Panc1 (cell line): ENCODE measurements at regions not wholly inside any gene's neighbourhood (a gene's known extent, or its start where the extent isn't known, plus 50 kb on each side); places are given as distances from the start of the nearest gene placed in this dataset.
A peak's percentile ranks its signal among the peaks of the same experiment; 100 is the strongest.

Experiments used
- ATAC-seq: fragments of 200-7000 bp; cut with Tn5 transposase; 2 replicates; pipeline ENCODE4 v1.9.1; 2020; ENCODE audit warnings: mild to moderate bottlenecking, moderate library complexity
- BruUV-seq: library from RNA; stranded (reverse); fragments of 400-500 nt; replicated peaks from 2 replicates; lab custom pipeline; 2021; lab: Mats Ljungman, UMichigan
- CTCF ChIA-PET: fragments of 300-600 bp; sonication (Branson Sonifier 250); formaldehyde crosslinking; loops from one replicate; lab custom pipeline; 2022; ENCODE audit warnings: antibody characterized with exemption; lab: Charles Lee
- POLR2A ChIA-PET: fragments of 300-600 bp; sonication (Branson Sonifier 250); formaldehyde crosslinking; loops from one replicate; lab custom pipeline; 2022; ENCODE audit warnings: antibody characterized with exemption; lab: Charles Lee
- DNase-seq: peaks from one replicate; pipeline ENCODE4 v3.0.0-alpha.2; 2010; ENCODE audit warnings: low read depth, low spot score
- H3K27ac ChIP-seq: 2 replicates; pipeline ENCODE4 v1.5.1; 2011; ENCODE audit warnings: mild to moderate bottlenecking, low read length, inconsistent platforms
- H3K27me3 ChIP-seq: fragments of 200-500 bp; sonication (Bioruptor generic); 2 replicates; pipeline ENCODE4 v1.6.0; 2014; ENCODE audit warnings: low read length, inconsistent platforms; ENCODE audit not compliant: control insufficient read depth, insufficient read depth
- H3K36me3 ChIP-seq: fragments of 200-500 bp; sonication (Bioruptor generic); 2 replicates; pipeline ENCODE4 v1.5.1; 2014; ENCODE audit warnings: inconsistent platforms, mild to moderate bottlenecking, low read length, moderate library complexity; ENCODE audit not compliant: control insufficient read depth, insufficient read depth
- H3K4me1 ChIP-seq: 2 replicates; pipeline ENCODE4 v1.5.1; 2011; ENCODE audit warnings: inconsistent platforms, mild to moderate bottlenecking, low read length, moderate library complexity; ENCODE audit not compliant: control insufficient read depth, insufficient read depth
- H3K4me3 ChIP-seq, 2 experiments: 2 replicates each; pipeline ENCODE4 v1.5.1; 2011 to 2012; ENCODE audit warnings: low read depth in 2 of 2, low read length in 2 of 2, mild to moderate bottlenecking in 2 of 2, inconsistent platforms in 1 of 2, moderate library complexity in 1 of 2
- H3K9me3 ChIP-seq: fragments of 200-500 bp; sonication (Bioruptor generic); 2 replicates; pipeline ENCODE4 v1.5.1; 2014; ENCODE audit warnings: low read depth, mild to moderate bottlenecking, inconsistent platforms, low read length, moderate library complexity; ENCODE audit not compliant: control insufficient read depth, insufficient read depth
- POLR2AphosphoS5 ChIP-seq: IDR thresholded peaks from 2 replicates; pipeline ENCODE4 v1.6.1; 2012; ENCODE audit warnings: mild to moderate bottlenecking, low read depth, low read length, moderate library complexity
- SIN3A ChIP-seq: IDR thresholded peaks from 2 replicates; pipeline ENCODE4 v1.6.1; 2012; ENCODE audit warnings: low read depth, mild to moderate bottlenecking, low read length, moderate library complexity, borderline replicate concordance; ENCODE audit not compliant: insufficient read depth
- TCF7L2 ChIP-seq: IDR thresholded peaks from 2 replicates; pipeline ENCODE4 v1.6.1; 2011; ENCODE audit warnings: mild to moderate bottlenecking, low read depth, low read length, inconsistent platforms
- in situ Hi-C: cut with HindIII; loops from 2 replicates; pipeline ENCODE4 v1.10.0; 2016; ENCODE audit warnings: low sequenced_read_pairs, low pct_unique_long_range_greater_than_20kb
- intact Hi-C: fragments of 100-400 bp; cut with micrococcal nuclease; formaldehyde crosslinking; loops from one replicate; pipeline ENCODE4 v1.10.0; 2022; ENCODE audit not compliant: unreplicated experiment
- TF ChIP-seq, protein P1 (sequence below): fragments of 450-650 bp; IDR thresholded peaks from 2 replicates; pipeline ENCODE4 v1.5.1; 2017; ENCODE audit warnings: mild to moderate bottlenecking
- TF ChIP-seq, protein P2 (sequence below), 2 experiments: IDR thresholded peaks; 2 replicates each; pipeline ENCODE4 v1.6.1; 2011 to 2012; ENCODE audit warnings: low read depth in 2 of 2, control low read depth in 1 of 2, low read length in 1 of 2, mild to moderate bottlenecking in 1 of 2, moderate library complexity in 1 of 2; ENCODE audit not compliant: insufficient read depth in 1 of 2

DNA sequence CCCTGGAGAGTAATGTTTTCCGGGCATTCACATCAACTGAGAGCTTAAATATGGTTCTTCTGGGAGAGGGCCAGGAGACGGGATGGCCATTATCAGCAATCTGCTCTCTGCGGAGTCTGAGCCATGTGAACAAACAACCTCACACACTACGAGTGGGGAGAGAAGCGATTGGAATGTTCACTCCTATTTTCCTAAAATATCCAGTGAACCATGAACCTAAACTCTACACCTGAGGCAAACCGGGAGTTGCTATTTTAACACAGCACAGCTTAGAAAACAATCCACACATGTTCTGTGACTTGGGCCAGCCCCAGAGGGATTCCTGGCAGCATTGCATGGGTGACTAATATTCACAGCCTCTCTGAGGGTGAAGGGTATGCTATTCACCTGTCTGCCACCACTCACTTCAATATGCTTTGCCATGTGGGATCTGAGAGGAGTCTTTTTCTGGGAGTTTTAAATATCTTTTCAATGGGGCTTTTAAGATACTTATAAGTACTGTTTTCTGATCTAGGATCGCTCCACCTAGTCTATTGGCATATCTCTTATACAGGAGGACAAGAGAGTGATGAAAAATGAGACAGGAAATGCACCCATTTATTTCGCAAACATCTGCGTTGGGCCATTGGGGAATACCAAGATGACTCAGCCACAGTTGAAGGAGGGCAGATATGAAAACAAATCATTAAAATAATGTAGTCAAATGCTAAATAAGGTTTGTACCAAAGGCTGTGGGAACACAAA, 72.6 kb upstream of the SERP2 start:
- no peak overlapping the region for H3K27ac ChIP-seq
- CTCF ChIA-PET, result no interaction called here
- no peaks in the 10 kb centered on the region for H3K27me3 ChIP-seq
- no peaks in the 10 kb centered on the region for H3K9me3 ChIP-seq
- ATAC-seq (peak; percentile 84), DNase-seq (no peak)
- POLR2A ChIA-PET, result interaction anchor here (0.6 kb wide), 1 partner anchor 134 kb away, joined by 4 read pairs; no protein-coding TSS in a partner anchor
- no peaks in the 10 kb centered on the region; the same call in 1 of the 2 replicates for H3K4me1 ChIP-seq
- no TSS peak for BruUV-seq
- intact Hi-C loops (no loop called here), in situ Hi-C loops (no loop called here)
- no peaks in the 10 kb centered on the region for H3K36me3 ChIP-seq
- H3K4me3 ChIP-seq, result no peak overlapping the region
- no peak for TF ChIP-seq POLR2AphosphoS5
- TF ChIP-seq SIN3A, result no peak

DNA sequence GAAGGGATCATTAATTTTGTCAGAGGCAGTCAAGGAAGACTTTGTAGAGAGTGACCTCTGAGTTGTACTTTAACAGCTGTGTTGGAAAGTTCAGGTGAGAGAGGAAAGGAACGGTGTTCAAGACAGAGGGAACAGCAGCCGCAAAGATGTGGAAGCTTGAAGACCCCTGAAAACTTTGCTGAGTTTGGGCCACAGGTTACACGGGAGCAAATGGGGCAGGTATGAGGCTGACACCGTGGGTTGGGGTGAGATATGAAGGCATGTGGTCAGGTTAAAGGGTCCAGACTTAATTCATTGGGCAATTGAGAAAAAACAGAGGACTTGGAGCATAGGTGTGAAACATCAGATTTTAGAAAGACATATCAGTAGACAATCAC, 72.0 kb upstream of the SERP2 start:
- H3K27ac ChIP-seq, result no peak overlapping the region
- CTCF ChIA-PET, result no interaction called here
- no peaks in the 10 kb centered on the region for H3K36me3 ChIP-seq
- DNase-seq (no peak), ATAC-seq (no peak)
- H3K27me3 ChIP-seq, result no peaks in the 10 kb centered on the region
- H3K9me3 ChIP-seq, result no peaks in the 10 kb centered on the region
- no peak overlapping the region for H3K4me3 ChIP-seq
- H3K4me1 ChIP-seq, result no peaks in the 10 kb centered on the region; the same call in 1 of the 2 replicates
- BruUV-seq, result no TSS peak
- intact Hi-C loops (no loop called here), in situ Hi-C loops (no loop called here)
- POLR2A ChIA-PET, result no interaction called here
- TF ChIP-seq TCF7L2, result no peak
- TF ChIP-seq, protein P1, sequence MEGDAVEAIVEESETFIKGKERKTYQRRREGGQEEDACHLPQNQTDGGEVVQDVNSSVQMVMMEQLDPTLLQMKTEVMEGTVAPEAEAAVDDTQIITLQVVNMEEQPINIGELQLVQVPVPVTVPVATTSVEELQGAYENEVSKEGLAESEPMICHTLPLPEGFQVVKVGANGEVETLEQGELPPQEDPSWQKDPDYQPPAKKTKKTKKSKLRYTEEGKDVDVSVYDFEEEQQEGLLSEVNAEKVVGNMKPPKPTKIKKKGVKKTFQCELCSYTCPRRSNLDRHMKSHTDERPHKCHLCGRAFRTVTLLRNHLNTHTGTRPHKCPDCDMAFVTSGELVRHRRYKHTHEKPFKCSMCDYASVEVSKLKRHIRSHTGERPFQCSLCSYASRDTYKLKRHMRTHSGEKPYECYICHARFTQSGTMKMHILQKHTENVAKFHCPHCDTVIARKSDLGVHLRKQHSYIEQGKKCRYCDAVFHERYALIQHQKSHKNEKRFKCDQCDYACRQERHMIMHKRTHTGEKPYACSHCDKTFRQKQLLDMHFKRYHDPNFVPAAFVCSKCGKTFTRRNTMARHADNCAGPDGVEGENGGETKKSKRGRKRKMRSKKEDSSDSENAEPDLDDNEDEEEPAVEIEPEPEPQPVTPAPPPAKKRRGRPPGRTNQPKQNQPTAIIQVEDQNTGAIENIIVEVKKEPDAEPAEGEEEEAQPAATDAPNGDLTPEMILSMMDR, result no peak
- TF ChIP-seq, protein P2, sequence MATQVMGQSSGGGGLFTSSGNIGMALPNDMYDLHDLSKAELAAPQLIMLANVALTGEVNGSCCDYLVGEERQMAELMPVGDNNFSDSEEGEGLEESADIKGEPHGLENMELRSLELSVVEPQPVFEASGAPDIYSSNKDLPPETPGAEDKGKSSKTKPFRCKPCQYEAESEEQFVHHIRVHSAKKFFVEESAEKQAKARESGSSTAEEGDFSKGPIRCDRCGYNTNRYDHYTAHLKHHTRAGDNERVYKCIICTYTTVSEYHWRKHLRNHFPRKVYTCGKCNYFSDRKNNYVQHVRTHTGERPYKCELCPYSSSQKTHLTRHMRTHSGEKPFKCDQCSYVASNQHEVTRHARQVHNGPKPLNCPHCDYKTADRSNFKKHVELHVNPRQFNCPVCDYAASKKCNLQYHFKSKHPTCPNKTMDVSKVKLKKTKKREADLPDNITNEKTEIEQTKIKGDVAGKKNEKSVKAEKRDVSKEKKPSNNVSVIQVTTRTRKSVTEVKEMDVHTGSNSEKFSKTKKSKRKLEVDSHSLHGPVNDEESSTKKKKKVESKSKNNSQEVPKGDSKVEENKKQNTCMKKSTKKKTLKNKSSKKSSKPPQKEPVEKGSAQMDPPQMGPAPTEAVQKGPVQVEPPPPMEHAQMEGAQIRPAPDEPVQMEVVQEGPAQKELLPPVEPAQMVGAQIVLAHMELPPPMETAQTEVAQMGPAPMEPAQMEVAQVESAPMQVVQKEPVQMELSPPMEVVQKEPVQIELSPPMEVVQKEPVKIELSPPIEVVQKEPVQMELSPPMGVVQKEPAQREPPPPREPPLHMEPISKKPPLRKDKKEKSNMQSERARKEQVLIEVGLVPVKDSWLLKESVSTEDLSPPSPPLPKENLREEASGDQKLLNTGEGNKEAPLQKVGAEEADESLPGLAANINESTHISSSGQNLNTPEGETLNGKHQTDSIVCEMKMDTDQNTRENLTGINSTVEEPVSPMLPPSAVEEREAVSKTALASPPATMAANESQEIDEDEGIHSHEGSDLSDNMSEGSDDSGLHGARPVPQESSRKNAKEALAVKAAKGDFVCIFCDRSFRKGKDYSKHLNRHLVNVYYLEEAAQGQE (IDR thresholded peaks at IDR 0.05; ENCODE audit: insufficient read depth in 1 of 2, low read depth in 2 of 2, low read length in 1 of 2), result no peak
- no peak for TF ChIP-seq SIN3A
- TF ChIP-seq POLR2AphosphoS5, result no peak

DNA sequence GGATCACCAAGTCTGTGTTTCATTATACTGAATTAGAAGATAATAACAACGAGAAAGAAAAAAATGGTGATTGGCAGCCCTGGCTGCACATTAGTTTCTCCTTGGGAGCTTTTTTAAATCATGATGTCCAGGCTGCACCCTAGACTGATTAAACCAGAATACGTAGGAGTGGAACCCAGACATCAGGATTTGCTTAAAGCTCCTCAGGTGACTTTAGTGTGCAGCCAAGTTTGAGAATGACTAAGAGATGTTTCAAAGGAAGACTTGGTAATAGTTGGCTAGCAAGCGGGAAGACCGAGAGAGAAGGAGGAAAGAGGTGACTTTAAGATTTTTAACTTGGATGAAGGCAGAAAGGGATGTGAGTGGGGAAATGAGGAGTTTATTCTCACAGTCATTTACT, 71.4 kb upstream of the SERP2 start:
- in situ Hi-C loops (no loop called here), intact Hi-C loops (no loop called here)
- no peaks in the 10 kb centered on the region for H3K27me3 ChIP-seq
- BruUV-seq, result no TSS peak
- no peak overlapping the region for H3K27ac ChIP-seq
- TF ChIP-seq, protein P2 (IDR thresholded peaks at IDR 0.05; ENCODE audit: insufficient read depth in 1 of 2, low read depth in 2 of 2, low read length in 1 of 2), result no peak
- TF ChIP-seq POLR2AphosphoS5, result no peak
- no peak for TF ChIP-seq TCF7L2
- TF ChIP-seq SIN3A, result no peak
- TF ChIP-seq, protein P1, result no peak
- no peak for ATAC-seq
- no peaks in the 10 kb centered on the region for H3K36me3 ChIP-seq
- DNase-seq, result no peak
- POLR2A ChIA-PET, result no interaction called here
- H3K4me3 ChIP-seq, result no peak overlapping the region
- H3K4me1 ChIP-seq, result no peaks in the 10 kb centered on the region; the same call in 1 of the 2 replicates
- no peaks in the 10 kb centered on the region for H3K9me3 ChIP-seq
- CTCF ChIA-PET, result no interaction called here
